Psoas muscle (tissue), 7 donors: ENCODE measurements at regions not wholly inside any gene's neighbourhood (a gene's known extent, or its start where the extent isn't known, plus 50 kb on each side); places are given as distances from the start of the nearest gene placed in this dataset.
A peak's percentile ranks its signal among the peaks of the same experiment; 100 is the strongest.

ENCODE experiments used
- ATAC-seq, 4 donors: fragments of 200-7000 bp; cut with Tn5 transposase; one replicate each; pipeline ENCODE4 v1.9.1; 2020; ENCODE audit warnings: moderate library complexity in 3 of 4, mild to moderate bottlenecking in 2 of 4
- DNase-seq, 2 donors: peaks; one replicate each; pipeline ENCODE4 v3.0.0-alpha.2; 2020
- H3K27ac ChIP-seq: fragments of 200-600 bp; one replicate; pipeline ENCODE4 v1.8.0; 2022
- H3K27me3 ChIP-seq, 3 donors: fragments of 200-600 bp in 1 of 3; one replicate each; pipeline versions ENCODE4 v1.6.1 to v1.8.0; 2013 to 2022; ENCODE audit warnings: low read length in 2 of 3, mild to moderate bottlenecking in 2 of 3, moderate library complexity in 1 of 3; ENCODE audit not compliant: insufficient read depth in 3 of 3
- H3K36me3 ChIP-seq, 2 donors: fragments of 200-600 bp in 1 of 2; one replicate each; pipeline versions ENCODE4 v1.6.1 to v1.8.0; 2013 to 2022; ENCODE audit warnings: low read depth in 1 of 2, mild to moderate bottlenecking in 1 of 2, moderate library complexity in 1 of 2; ENCODE audit not compliant: insufficient read depth in 1 of 2
- H3K4me1 ChIP-seq: fragments of 200-600 bp; one replicate; pipeline ENCODE4 v1.8.0; 2022
- H3K4me3 ChIP-seq: fragments of 200-600 bp; one replicate; pipeline ENCODE4 v1.8.0; 2022; ENCODE audit warnings: mild to moderate bottlenecking
- H3K9me3 ChIP-seq: fragments of 200-600 bp; one replicate; pipeline ENCODE4 v1.8.0; 2022
- WGBS, 3 donors: extraction: QIAGEN DNeasy Blood & Tissue Kit; methylation state at CpG; one replicate each; pipeline versions ENCODE4 v1.1.6 to v1.1.7; 2013; 5-methylcytosine and 5-hydroxymethylcytosine counted together
- intact Hi-C, 2 donors: fragments of 100-400 bp; cut with DNase I; formaldehyde crosslinking; loops; one replicate each; pipeline versions ENCODE4 v1.11.0 to v1.14.2; 2022
- TF ChIP-seq, protein P1 (sequence below): fragments of 200-600 bp; IDR thresholded peaks from one replicate; pipeline ENCODE4 v1.8.0; 2022; ENCODE audit warnings: antibody characterized with exemption
- donor health status: healthy with polysubstance abuse.
- donor health status: DM: no; HTN: no; CAD: no; lungs with moderate emphysema.
- donor health status: Bipolar disorder and iron deficiency.
- donor health status: healthy.
- donor health status: DM: yes; HTN: yes; CAD: no.
- donor health status: DM: no; HTN: no; CAD: no.
- donor health status: DM: yes; HTN: yes; CAD: no.

- no peaks in the 10 kb centered on the region for H3K27me3 ChIP-seq
- WGBS, 3 donors, result 62 to 76% (median 65%) methylated on average over 8 of the region's 8 CpGs
- no peaks in the 10 kb centered on the region for H3K9me3 ChIP-seq
- peaks cover 25% of the 10 kb centered on the region for H3K4me1 ChIP-seq
- DNase-seq (no peak), ATAC-seq (peak; percentile 19 to 56 (median 20))
- intact Hi-C loops, result loop anchor here in 1 of 2 donors (5.0 kb wide), 1 partner anchor 80 kb away; no protein-coding TSS in a partner anchor
- TF ChIP-seq, protein P1, sequence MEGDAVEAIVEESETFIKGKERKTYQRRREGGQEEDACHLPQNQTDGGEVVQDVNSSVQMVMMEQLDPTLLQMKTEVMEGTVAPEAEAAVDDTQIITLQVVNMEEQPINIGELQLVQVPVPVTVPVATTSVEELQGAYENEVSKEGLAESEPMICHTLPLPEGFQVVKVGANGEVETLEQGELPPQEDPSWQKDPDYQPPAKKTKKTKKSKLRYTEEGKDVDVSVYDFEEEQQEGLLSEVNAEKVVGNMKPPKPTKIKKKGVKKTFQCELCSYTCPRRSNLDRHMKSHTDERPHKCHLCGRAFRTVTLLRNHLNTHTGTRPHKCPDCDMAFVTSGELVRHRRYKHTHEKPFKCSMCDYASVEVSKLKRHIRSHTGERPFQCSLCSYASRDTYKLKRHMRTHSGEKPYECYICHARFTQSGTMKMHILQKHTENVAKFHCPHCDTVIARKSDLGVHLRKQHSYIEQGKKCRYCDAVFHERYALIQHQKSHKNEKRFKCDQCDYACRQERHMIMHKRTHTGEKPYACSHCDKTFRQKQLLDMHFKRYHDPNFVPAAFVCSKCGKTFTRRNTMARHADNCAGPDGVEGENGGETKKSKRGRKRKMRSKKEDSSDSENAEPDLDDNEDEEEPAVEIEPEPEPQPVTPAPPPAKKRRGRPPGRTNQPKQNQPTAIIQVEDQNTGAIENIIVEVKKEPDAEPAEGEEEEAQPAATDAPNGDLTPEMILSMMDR, result no peak
- no peak overlapping the region for H3K4me3 ChIP-seq
- H3K36me3 ChIP-seq, result no peaks in the 10 kb centered on the region
- H3K27ac ChIP-seq, result peak overlapping the region; percentile 7
Observed at GRCh38 chr1:184287001-184287400, 99.8 kb upstream of the C1orf21 start.

DNA sequence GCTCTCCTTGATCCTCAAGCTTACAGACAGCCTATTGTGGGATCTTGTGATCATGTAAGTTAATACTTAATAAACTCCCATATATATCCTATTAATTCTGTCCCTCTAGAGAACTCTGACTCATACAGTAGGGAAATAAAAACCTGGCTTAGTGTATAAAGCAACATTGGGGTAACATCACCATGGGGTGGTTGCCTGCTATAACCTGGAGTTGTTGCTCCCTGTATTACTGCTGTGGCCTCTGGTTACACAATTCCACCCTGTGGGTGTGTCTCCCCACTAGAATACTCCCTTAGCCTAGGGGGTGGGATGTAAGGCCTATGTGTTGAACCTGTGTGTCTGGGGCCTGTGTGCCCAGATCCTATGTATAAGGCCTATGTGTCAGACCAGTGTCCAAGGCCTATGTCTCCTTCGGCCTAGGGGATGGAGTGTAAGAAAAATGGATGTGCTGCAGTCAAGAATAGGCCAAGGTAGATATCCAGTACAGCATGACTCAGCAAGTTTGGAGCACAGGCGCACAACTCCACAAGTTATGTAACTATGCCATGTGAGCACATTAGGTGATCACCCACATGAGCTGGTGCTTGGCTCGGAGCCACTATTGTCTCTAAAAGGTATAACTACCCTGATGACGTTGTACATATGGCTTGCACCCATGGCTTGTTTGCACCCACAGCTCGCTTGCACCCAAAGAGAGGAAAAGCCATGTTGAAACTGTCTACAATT lies 96.8 kb upstream of the C1orf21 start:
- DNase-seq (no peak), ATAC-seq (no peak)
- intact Hi-C loops, result loop anchor here in 1 of 2 donors (5.0 kb wide), 1 partner anchor 77 kb away; no protein-coding TSS in a partner anchor
- 89 to 93% (median 90%) methylated on average over 5 of the region's 5 CpGs for WGBS, 3 donors
- Histone ChIP-seq H3K9me3 (no peaks in the 10 kb centered on the region), H3K27me3 (no peaks in the 10 kb centered on the region), H3K4me1 (peaks cover 13% of the 10 kb centered on the region), H3K4me3 (no peak overlapping the region), H3K27ac (no peak overlapping the region), H3K36me3 (no peaks in the 10 kb centered on the region)
- TF ChIP-seq, protein P1, result no peak

DNA sequence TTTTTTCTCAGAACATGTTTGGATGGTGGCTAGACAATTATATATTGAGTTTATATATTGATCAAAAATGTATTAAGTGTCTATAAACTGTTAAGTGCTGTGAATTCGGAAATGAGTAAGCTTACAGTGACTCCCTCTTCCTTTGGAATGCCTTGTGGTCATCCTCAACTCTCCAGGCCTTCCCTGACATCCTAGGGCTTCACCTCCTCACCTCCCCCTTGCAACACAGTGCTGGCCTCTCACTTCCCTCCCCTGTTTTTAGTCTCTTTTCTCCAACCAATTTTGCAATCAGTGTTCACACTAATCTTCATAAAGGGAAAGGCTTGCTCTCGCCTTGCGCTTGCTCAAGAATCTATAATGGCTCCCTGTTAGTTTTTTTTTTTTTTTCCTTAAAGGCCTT lies 95.1 kb upstream of the C1orf21 start:
- no peak overlapping the region for H3K4me3 ChIP-seq
- ATAC-seq (no peak), DNase-seq (no peak)
- H3K27me3 ChIP-seq, result no peaks in the 10 kb centered on the region
- no peaks in the 10 kb centered on the region for H3K9me3 ChIP-seq
- 83 to 94% (median 94%) methylated on average over 3 of the region's 3 CpGs for WGBS, 3 donors
- H3K27ac ChIP-seq, result no peak overlapping the region
- TF ChIP-seq, protein P1, result no peak
- intact Hi-C loops, result no loop called here
- H3K4me1 ChIP-seq, result peaks cover 22% of the 10 kb centered on the region
- H3K36me3 ChIP-seq, result no peaks in the 10 kb centered on the region

DNA sequence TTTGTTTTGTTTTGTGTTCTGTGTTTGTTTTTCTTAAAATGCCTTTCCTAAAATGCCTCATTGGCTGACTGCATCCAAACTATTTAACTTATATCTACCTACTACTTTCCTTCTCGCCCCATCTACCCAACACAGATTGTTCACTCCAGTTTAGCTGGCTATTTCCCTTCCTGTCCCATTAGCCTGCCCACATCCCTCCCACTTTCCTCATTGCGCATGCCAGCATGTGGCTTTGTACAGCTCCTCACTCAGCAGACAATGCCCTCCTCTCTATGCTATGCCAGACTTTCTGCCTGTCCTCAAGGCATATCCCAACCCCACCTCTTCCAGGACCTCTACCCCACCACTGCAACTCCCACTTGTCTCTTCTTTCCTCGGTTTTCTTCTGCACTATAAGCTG lies 94.7 kb upstream of the C1orf21 start:
- H3K4me3 ChIP-seq, result no peak overlapping the region
- no peaks in the 10 kb centered on the region for H3K27me3 ChIP-seq
- WGBS, 3 donors, result 75 to 89% (median 88%) methylated on average over 3 of the region's 3 CpGs
- H3K36me3 ChIP-seq, result no peaks in the 10 kb centered on the region
- H3K4me1 ChIP-seq, result peaks cover 24% of the 10 kb centered on the region
- intact Hi-C loops, result no loop called here
- no peak for ATAC-seq
- TF ChIP-seq, protein P1, result no peak
- no peak for DNase-seq
- no peaks in the 10 kb centered on the region for H3K9me3 ChIP-seq
- H3K27ac ChIP-seq, result no peak overlapping the region

- DNase-seq (no peak), ATAC-seq (no peak)
- Histone ChIP-seq H3K27me3 (no peaks in the 10 kb centered on the region), H3K27ac (no peak overlapping the region), H3K9me3 (no peaks in the 10 kb centered on the region), H3K4me1 (peaks cover 37% of the 10 kb centered on the region), H3K4me3 (no peak overlapping the region), H3K36me3 (no peaks in the 10 kb centered on the region)
- TF ChIP-seq, protein P1, result no peak
- intact Hi-C loops, result no loop called here
- WGBS, 3 donors, result 72 to 100% (median 76%) methylated on average over 1 of the region's 1 CpG
Observed at GRCh38 chr1:184294101-184294500, 92.7 kb upstream of the C1orf21 start.
